ENCODE measurements at regions not wholly inside any gene's neighbourhood (a gene's known extent, or its start where the extent isn't known, plus 50 kb on each side); places are given as distances from the start of the nearest gene placed in this dataset.

DNA sequence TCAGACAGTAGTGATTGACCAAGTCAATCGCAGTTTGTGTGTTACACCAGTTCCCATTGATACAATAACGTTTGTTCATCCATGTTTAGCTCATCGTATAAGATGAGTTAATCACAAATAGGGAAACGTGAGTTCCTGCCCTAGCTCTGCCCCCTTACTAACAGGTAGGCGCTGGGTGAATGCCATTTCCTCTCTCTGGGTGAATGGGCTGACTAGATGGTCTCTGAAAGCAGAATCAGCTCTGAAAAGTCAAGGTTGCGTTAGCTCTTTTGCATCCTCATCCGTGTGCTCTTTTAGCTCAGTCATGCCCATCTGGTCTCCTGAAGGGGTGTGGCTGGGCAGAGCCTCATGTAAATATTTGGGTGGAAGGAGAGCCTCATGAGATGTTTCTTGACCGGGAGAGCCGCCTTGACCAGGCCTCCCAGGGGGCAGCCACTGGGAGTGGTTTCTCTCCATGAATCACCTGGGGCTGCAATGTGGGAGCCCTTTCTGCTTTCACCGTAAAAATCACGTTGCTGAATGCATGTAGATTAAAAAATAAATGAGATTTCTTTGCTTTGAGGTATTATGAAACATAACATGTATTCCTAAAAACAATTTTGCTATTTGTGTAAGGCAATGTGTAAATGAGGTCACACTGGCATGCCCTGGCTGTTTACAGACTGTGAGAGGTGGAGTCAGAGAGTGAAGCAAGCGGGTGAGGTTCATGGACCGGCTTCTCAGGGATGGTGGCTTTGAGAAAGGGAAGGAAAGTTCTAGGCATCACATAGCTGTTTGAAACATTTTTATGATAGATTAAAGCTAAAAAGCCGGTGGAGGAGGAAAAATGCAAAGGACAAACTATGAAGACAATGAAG lies 108.4 kb upstream of the RASGRP1 start:
- Histone ChIP-seq H2BK20ac (ENCODE audit: low read length) (no peak overlapping the region), H3K4me2 (ENCODE audit: insufficient read depth in 1 of 2, low read depth in 2 of 2, low read length in 2 of 2) (no peak overlapping the region), H3K4me3 (ENCODE audit: extremely low read depth in 1 of 4, insufficient read depth in 2 of 4, low read depth in 3 of 4, low read length in 4 of 4) (no peak overlapping the region), H3K23me2 (ENCODE audit: low read depth, low read length) (no peaks in the 10 kb centered on the region), H3K18ac (ENCODE audit: extremely low read depth, low read length) (no peak overlapping the region), H4K5ac (ENCODE audit: insufficient read length, low read depth, low read length) (no peak overlapping the region), H3K79me2 (ENCODE audit: control insufficient read depth in 1 of 2, insufficient read depth in 2 of 2, low read length in 2 of 2) (no peaks in the 10 kb centered on the region), H3K4ac (replicated peaks; ENCODE audit: insufficient read length, low read depth, low read length) (no peak overlapping the region), H2AFZ (ENCODE audit: low read length) (no peak overlapping the region; the same call in 1 of the 2 replicates), H3K27ac (ENCODE audit: low read depth, low read length) (no peak overlapping the region), H3K27me3 (replicated peaks in 1 of 4; ENCODE audit: control insufficient read depth in 3 of 4, extremely low read depth in 1 of 4, insufficient read depth in 3 of 4, low read length in 3 of 4) (peaks cover 0 to under 1% (median 0%) of the 10 kb centered on the region in 4 experiments; a peak in 1 of 7 replicates), H4K91ac (replicated peaks; ENCODE audit: insufficient read length, low read length) (no peak overlapping the region), H4K8ac (ENCODE audit: extremely low read depth, insufficient read depth, low read length) (no peak overlapping the region), H3K4me1 (replicated peaks in 1 of 4; ENCODE audit: control insufficient read depth in 3 of 4, insufficient read depth in 4 of 4, low read length in 3 of 4) (peaks cover 0 to 5% (median 2%) of the 10 kb centered on the region in 4 experiments; a peak in 2 of 7 replicates), H3K9me3 (ENCODE audit: insufficient read depth in 2 of 2, low read depth in 1 of 2, low read length in 1 of 2) (no peaks in the 10 kb centered on the region), H3K9ac (replicated peaks in 1 of 4; ENCODE audit: extremely low read depth in 1 of 4, low read depth in 3 of 4, low read length in 3 of 4) (no peak overlapping the region), H3K23ac (ENCODE audit: insufficient read length) (no peak overlapping the region), H4K20me1 (replicated peaks in 1 of 2; ENCODE audit: control insufficient read depth in 1 of 2, insufficient read depth in 2 of 2, low read length in 2 of 2) (no peaks in the 10 kb centered on the region), H2BK12ac (ENCODE audit: low read depth, low read length) (no peak overlapping the region), H2BK120ac (replicated peaks; ENCODE audit: low read depth, low read length) (no peak overlapping the region), H2AK5ac (ENCODE audit: low read depth, low read length) (no peak overlapping the region), H3K14ac (ENCODE audit: insufficient read length) (no peak overlapping the region), H3K56ac (replicated peaks; ENCODE audit: insufficient read length, low read depth, low read length) (no peak overlapping the region), H3K79me1 (ENCODE audit: low read depth, low read length) (no peaks in the 10 kb centered on the region), H2BK5ac (ENCODE audit: low read depth, low read length) (peak overlapping the region; percentile 38; the same call in 1 of the 2 replicates), H2BK15ac (ENCODE audit: low read length) (no peak overlapping the region), H3K36me3 (ENCODE audit: control insufficient read depth in 2 of 4, insufficient read depth in 4 of 4, low read length in 3 of 4) (no peaks in the 10 kb centered on the region)
- 88% methylated on average over 14 of the region's 14 CpGs; no CpG with 5 or more reads in 1 of the 2 experiments for WGBS, 2 experiments (ENCODE audit: extremely low coverage in 1 of 2, insufficient coverage in 1 of 2, insufficient read length in 1 of 2, insufficient replicate concordance in 2 of 2, low coverage in 1 of 2, low lambda C conversion rate in 2 of 2, missing lambda C conversion rate in 1 of 2)
- FAIRE-seq, result no peak
- CTCF ChIA-PET (ENCODE audit: partially characterized antibody), result interaction anchor here (1.0 to 3.4 kb wide), 6 partner anchors 10 to 109 kb away, joined by 3 to 20 read pairs (median 6); partner anchors contain the start of gene RASGRP1
- POLR2A ChIA-PET (ENCODE audit: partially characterized antibody), result interaction anchor here (0.9 kb wide), 1 partner anchor 219 kb away, joined by 3 read pairs; the partner anchor contains the start of gene FAM98B
- no peak for DNase-seq (ENCODE audit: low read depth in 1 of 2, low spot score in 2 of 2)
- no peak for TF ChIP-seq EZH2 (IDR thresholded peaks at IDR 0.05; ENCODE audit: low read depth, low read length, severe bottlenecking)
- TF ChIP-seq GTF2F1 (IDR thresholded peaks at IDR 0.05; ENCODE audit: borderline replicate concordance, low read depth, low read length), result no peak
- no peak for TF ChIP-seq TEAD4 (IDR thresholded peaks at IDR 0.05; ENCODE audit: low read depth, low read length)
- TF ChIP-seq JUN (IDR thresholded peaks at IDR 0.05; ENCODE audit: low read depth, low read length), result no peak
- no peak for TF ChIP-seq FOSL1 (IDR thresholded peaks at IDR 0.05; ENCODE audit: insufficient read depth, low read depth, low read length)
- TF ChIP-seq SUZ12 (IDR thresholded peaks at IDR 0.05; ENCODE audit: low read length), result no peak
- TF ChIP-seq USF2 (IDR thresholded peaks at IDR 0.05; ENCODE audit: low read length), result no peak
- TF ChIP-seq, protein P1, sequence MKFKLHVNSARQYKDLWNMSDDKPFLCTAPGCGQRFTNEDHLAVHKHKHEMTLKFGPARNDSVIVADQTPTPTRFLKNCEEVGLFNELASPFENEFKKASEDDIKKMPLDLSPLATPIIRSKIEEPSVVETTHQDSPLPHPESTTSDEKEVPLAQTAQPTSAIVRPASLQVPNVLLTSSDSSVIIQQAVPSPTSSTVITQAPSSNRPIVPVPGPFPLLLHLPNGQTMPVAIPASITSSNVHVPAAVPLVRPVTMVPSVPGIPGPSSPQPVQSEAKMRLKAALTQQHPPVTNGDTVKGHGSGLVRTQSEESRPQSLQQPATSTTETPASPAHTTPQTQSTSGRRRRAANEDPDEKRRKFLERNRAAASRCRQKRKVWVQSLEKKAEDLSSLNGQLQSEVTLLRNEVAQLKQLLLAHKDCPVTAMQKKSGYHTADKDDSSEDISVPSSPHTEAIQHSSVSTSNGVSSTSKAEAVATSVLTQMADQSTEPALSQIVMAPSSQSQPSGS (IDR thresholded peaks at IDR 0.05; ENCODE audit: low read length), result no peak
- TF ChIP-seq CEBPB (IDR thresholded peaks at IDR 0.05; ENCODE audit: low read depth, low read length), result no peak
